Stimulated activated effector memory CD8-positive, alpha-beta T cell treated with anti-CD3 and anti-CD28 coated beads, Interleukin-12 subunit alpha, Interleukin-12 subunit beta, amount 100 ng/mL, for 72 hours (primary cell): ENCODE measurements at regions not wholly inside any gene's neighbourhood (a gene's known extent, or its start where the extent isn't known, plus 50 kb on each side); places are given as distances from the start of the nearest gene placed in this dataset.

Source experiments
- ATAC-seq: fragments of 150-1000 bp; cut with Tn5 transposase; 2 replicates; pipeline ENCODE4 v1.10.0; 2021
- DNase-seq, 2 donors: peaks; one replicate each; pipeline ENCODE4 v3.0.0; 2021 to 2022; ENCODE audit warnings: low spot score in 2 of 2
- H3K27ac Mint-ChIP-seq: one replicate; pipeline ENCODE4 v1.8.0; 2022; ENCODE audit warnings: mild to moderate bottlenecking, mixed read lengths
- H3K36me3 Mint-ChIP-seq: one replicate; pipeline ENCODE4 v1.8.0; 2022; ENCODE audit warnings: mild to moderate bottlenecking, mixed read lengths
- H3K4me1 Mint-ChIP-seq: one replicate; pipeline ENCODE4 v1.8.0; 2022; ENCODE audit warnings: mixed read lengths
- H3K4me3 Mint-ChIP-seq: one replicate; pipeline ENCODE4 v1.8.0; 2022; ENCODE audit warnings: mild to moderate bottlenecking, mixed read lengths
- H3K9me3 Mint-ChIP-seq: one replicate; pipeline ENCODE4 v1.8.0; 2022; ENCODE audit warnings: mixed read lengths

- Mint-ChIP-seq H3K9me3 (no peaks in the 10 kb centered on the region), H3K36me3 (no peaks in the 10 kb centered on the region), H3K4me3 (no peak overlapping the region), H3K4me1 (no peaks in the 10 kb centered on the region), H3K27ac (no peak overlapping the region)
- DNase-seq = no peak
- ATAC-seq = no peak
These were observed 137.0 kb downstream of the PLPP3 start for GRCh38 chr1:56442290-56442877.

- ATAC-seq (no peak), DNase-seq (no peak)
- H3K4me1 Mint-ChIP-seq = no peaks in the 10 kb centered on the region
- H3K4me3 Mint-ChIP-seq = no peak overlapping the region
- no peak overlapping the region for H3K27ac Mint-ChIP-seq
- no peaks in the 10 kb centered on the region for H3K9me3 Mint-ChIP-seq
- no peaks in the 10 kb centered on the region for H3K36me3 Mint-ChIP-seq
These were observed 137.8 kb downstream of the PLPP3 start for GRCh38 chr1:56441601-56442000.

GRCh38 chr1:56439610-56440264 lies 139.6 kb downstream of the PLPP3 start:
- no peak overlapping the region for H3K27ac Mint-ChIP-seq
- H3K9me3 Mint-ChIP-seq = no peaks in the 10 kb centered on the region
- H3K4me1 Mint-ChIP-seq = no peaks in the 10 kb centered on the region
- no peaks in the 10 kb centered on the region for H3K36me3 Mint-ChIP-seq
- DNase-seq (no peak), ATAC-seq (no peak)
- H3K4me3 Mint-ChIP-seq = no peak overlapping the region

- ATAC-seq (no peak), DNase-seq (no peak)
- Mint-ChIP-seq H3K9me3 (no peaks in the 10 kb centered on the region), H3K4me1 (no peaks in the 10 kb centered on the region), H3K4me3 (no peak overlapping the region), H3K27ac (no peak overlapping the region), H3K36me3 (no peaks in the 10 kb centered on the region)
These were observed 140.3 kb downstream of the PLPP3 start for GRCh38 chr1:56438901-56439551.

GRCh38 chr1:56437959-56438358 lies 141.4 kb downstream of the PLPP3 start:
- DNase-seq (no peak), ATAC-seq (no peak)
- Mint-ChIP-seq H3K9me3 (peaks cover 7% of the 10 kb centered on the region), H3K4me1 (no peaks in the 10 kb centered on the region), H3K36me3 (no peaks in the 10 kb centered on the region), H3K27ac (no peak overlapping the region), H3K4me3 (no peak overlapping the region)

GRCh38 chr1:56436912-56437417 lies 142.4 kb downstream of the PLPP3 start:
- Mint-ChIP-seq H3K36me3 (no peaks in the 10 kb centered on the region), H3K4me1 (no peaks in the 10 kb centered on the region), H3K27ac (no peak overlapping the region), H3K9me3 (peaks cover 7% of the 10 kb centered on the region), H3K4me3 (no peak overlapping the region)
- ATAC-seq = no peak
- DNase-seq = no peak

GRCh38 chr1:56436296-56436695 lies 143.1 kb downstream of the PLPP3 start:
- H3K27ac Mint-ChIP-seq = no peak overlapping the region

GRCh38 chr1:56435434-56436262 lies 143.7 kb downstream of the PLPP3 start:
- peaks cover 7% of the 10 kb centered on the region for H3K9me3 Mint-ChIP-seq
- H3K4me1 Mint-ChIP-seq = no peaks in the 10 kb centered on the region
- no peak for ATAC-seq
- DNase-seq = no peak
- H3K4me3 Mint-ChIP-seq = no peak overlapping the region
- no peaks in the 10 kb centered on the region for H3K36me3 Mint-ChIP-seq
- no peak overlapping the region for H3K27ac Mint-ChIP-seq

More at GRCh38 chr1:56436296-56436695, 143.1 kb downstream of the PLPP3 start:
- no peaks in the 10 kb centered on the region for H3K36me3 Mint-ChIP-seq
- H3K9me3 Mint-ChIP-seq = peaks cover 7% of the 10 kb centered on the region
- ATAC-seq = no peak
- DNase-seq = no peak
- no peak overlapping the region for H3K4me3 Mint-ChIP-seq
- no peaks in the 10 kb centered on the region for H3K4me1 Mint-ChIP-seq

- peaks cover 7% of the 10 kb centered on the region for H3K9me3 Mint-ChIP-seq
- ATAC-seq (no peak), DNase-seq (no peak)
- no peak overlapping the region for H3K27ac Mint-ChIP-seq
- H3K4me3 Mint-ChIP-seq = no peak overlapping the region
- no peaks in the 10 kb centered on the region for H3K36me3 Mint-ChIP-seq
- H3K4me1 Mint-ChIP-seq = no peaks in the 10 kb centered on the region
These were observed 144.6 kb downstream of the PLPP3 start for GRCh38 chr1:56434740-56435139.

GRCh38 chr1:56434025-56434424 lies 145.3 kb downstream of the PLPP3 start:
- H3K9me3 Mint-ChIP-seq = peaks cover 7% of the 10 kb centered on the region
- DNase-seq (no peak), ATAC-seq (no peak)
- no peak overlapping the region for H3K4me3 Mint-ChIP-seq
- no peak overlapping the region for H3K27ac Mint-ChIP-seq
- no peaks in the 10 kb centered on the region for H3K36me3 Mint-ChIP-seq
- H3K4me1 Mint-ChIP-seq = no peaks in the 10 kb centered on the region

GRCh38 chr1:56433056-56433577 lies 146.2 kb downstream of the PLPP3 start:
- DNase-seq (no peak), ATAC-seq (no peak)
- no peaks in the 10 kb centered on the region for H3K4me1 Mint-ChIP-seq
- no peak overlapping the region for H3K27ac Mint-ChIP-seq
- H3K9me3 Mint-ChIP-seq = peaks cover 7% of the 10 kb centered on the region
- H3K4me3 Mint-ChIP-seq = no peak overlapping the region
- no peaks in the 10 kb centered on the region for H3K36me3 Mint-ChIP-seq

GRCh38 chr1:56432166-56432971 lies 147.0 kb downstream of the PLPP3 start:
- peaks cover 7% of the 10 kb centered on the region for H3K9me3 Mint-ChIP-seq
- no peaks in the 10 kb centered on the region for H3K4me1 Mint-ChIP-seq
- no peak overlapping the region for H3K27ac Mint-ChIP-seq

GRCh38 chr1:56430141-56430839 lies 149.1 kb downstream of the PLPP3 start:
- H3K4me1 Mint-ChIP-seq = no peaks in the 10 kb centered on the region
- H3K36me3 Mint-ChIP-seq = no peaks in the 10 kb centered on the region
- H3K27ac Mint-ChIP-seq = no peak overlapping the region
- DNase-seq = no peak
- ATAC-seq = no peak
- H3K4me3 Mint-ChIP-seq = no peak overlapping the region
- peaks cover 10% of the 10 kb centered on the region for H3K9me3 Mint-ChIP-seq

More at GRCh38 chr1:56432166-56432971, 147.0 kb downstream of the PLPP3 start:
- ATAC-seq (no peak), DNase-seq (no peak)
- Mint-ChIP-seq H3K36me3 (no peaks in the 10 kb centered on the region), H3K4me3 (no peak overlapping the region)

- ATAC-seq (no peak), DNase-seq (no peak)
- no peaks in the 10 kb centered on the region for H3K4me1 Mint-ChIP-seq
- H3K9me3 Mint-ChIP-seq = peaks cover 10% of the 10 kb centered on the region
- H3K27ac Mint-ChIP-seq = no peak overlapping the region
- no peaks in the 10 kb centered on the region for H3K36me3 Mint-ChIP-seq
- no peak overlapping the region for H3K4me3 Mint-ChIP-seq
These were observed 150.1 kb downstream of the PLPP3 start for GRCh38 chr1:56429288-56429687.
